COLO668 (cell line): ENCODE measurements at regions not wholly inside any gene's neighbourhood (a gene's known extent, or its start where the extent isn't known, plus 50 kb on each side); places are given as distances from the start of the nearest gene placed in this dataset.

Experiments
- DNase-seq: peaks from one replicate; lab custom pipeline; 2025; ENCODE audit not compliant: unreplicated experiment; lab: John Stamatoyannopoulos, UW

DNA sequence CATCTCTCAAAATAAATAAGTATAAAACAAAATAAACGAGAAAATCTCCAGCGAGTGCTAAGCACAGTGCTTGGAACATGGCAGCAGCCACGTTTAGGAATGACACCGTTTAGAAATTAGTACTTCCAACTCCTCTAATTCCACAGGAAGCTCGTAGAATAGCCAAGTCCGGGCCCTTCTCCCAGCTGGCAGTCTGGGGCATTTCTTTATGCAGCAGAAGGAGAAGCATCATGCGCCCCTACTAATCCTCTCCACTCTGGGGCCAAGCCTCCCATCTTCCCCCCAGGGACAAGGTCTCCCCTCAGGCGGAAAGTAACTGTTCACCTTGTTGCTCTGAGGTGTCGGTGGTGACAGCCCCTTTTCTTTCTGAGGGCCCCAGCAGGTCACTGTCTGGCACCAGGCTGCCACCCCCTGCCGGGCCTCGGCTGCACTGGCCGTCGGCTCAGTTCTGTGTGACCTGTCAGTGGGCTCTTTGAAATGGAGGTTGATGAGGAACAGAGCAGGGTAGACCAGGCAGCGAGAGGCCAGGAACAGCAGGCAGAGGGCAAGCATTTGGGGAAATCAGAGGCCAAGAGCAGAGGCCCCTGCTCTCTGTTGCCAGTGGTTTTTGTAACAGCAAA, 113.5 kb upstream of the WWC1 start:
- DNase-seq = no peak

DNA sequence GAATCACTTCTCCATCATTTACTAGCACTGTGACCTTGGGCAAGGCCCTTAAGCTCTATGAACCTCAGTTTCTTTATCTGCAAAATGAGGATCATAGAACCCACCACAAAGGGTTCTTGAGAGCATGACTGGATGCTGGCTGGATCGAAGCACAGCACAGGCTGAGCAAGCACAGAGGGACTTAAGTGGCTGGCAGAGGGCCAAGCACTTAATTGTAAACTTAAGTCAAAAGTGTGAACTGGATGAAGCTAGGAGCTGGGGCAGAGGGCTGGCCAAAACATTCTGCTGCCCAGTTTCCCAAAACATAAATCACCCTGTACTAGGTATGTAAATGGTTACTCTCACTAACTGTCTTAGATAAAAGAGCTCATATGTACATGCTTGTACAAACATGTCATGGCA, 112.3 kb upstream of the WWC1 start:
- DNase-seq = no peak

DNA sequence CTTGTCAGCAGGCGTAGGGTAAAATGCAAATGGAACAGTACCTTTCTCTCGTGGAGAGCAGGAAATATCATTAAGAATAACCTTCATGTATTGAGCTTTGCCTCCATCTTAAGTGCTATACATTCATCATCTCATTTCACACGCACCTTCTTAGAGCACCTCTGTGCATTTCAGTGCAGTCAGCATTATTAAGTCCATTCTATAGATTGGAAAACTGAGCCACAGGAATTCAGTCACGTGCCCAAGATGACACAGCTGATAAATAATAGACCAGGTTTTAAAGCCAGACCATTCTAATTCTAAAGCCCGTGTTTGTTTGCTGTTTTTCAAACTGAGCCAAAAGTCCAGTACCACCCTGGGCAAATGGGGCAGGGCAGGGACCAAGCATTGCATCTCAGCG, 109.2 kb upstream of the WWC1 start:
- no peak for DNase-seq

DNA sequence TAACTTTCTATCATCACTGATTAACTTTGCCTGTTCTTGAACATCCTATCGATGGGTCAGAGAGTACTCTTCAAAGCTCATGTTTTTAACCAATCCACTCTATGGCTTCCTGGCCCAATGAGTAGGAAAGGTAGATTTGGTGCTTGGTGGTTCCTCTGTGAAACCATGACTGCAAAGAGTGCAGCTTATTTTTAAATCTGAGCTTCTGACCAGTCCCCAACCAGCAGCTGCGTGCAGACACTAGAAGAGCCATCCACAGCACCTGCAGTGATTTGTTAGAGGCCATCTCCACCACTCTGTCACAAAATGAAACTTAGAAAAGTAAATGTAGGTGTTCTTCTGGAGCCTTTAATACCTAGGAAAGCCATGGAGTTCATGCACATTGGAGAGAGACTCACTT, 107.3 kb upstream of the WWC1 start:
- no peak for DNase-seq

DNA sequence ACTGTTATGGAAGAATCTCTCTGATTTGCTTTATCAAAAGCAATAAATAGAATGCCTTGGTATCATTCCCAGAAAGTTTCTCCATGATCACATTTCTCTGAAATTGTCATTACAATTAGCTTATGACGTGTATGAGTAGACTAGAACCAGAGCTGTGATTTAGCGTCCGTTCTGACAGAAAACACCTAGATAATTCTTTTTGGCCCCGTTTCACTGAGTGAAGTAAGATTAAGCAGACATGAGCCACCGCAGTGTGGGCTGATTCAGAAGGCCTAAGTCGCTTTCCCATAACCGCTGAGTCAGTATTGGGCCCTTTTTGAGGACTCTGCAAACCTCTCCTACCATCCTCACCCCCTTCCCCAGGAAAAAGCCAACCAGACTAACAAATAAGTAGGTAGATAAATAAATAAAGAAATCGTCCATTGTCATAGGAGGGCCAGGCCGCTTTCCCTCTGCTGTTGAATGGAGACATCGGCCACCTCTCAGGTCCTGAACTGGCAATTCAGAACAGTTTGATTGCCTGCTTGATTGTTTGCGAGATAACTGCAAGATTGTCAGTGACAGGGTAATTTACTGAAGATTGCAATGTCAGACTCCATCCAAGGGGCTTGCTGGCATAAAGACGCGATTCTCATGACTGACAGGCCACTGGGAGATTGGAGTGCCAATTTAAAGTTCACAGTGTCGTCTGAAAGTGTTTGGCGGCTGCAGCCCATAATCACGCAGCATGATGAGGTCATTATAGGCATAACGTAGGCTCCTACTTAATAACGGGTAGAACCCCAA, 105.0 kb upstream of the WWC1 start:
- DNase-seq = no peak

DNA sequence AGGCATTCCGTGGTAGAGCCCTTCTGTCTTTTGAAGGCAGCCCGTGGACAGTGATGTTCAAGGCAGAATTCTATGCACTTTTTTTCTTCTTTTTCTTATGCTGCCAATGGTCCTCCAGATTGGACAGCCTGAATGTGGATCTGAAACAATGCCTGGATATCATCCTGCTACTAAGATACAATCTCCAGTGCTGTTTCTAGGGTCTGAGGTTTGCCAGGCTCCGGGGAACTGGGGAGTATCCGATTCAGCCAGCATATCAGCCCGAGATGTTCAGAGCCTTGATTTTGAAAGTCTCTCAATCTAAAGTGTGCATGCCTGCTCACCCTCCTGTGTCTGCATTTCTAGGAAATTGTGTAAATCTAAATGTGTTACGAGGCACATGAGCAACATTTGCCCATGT, 103.8 kb upstream of the WWC1 start:
- DNase-seq = no peak

DNA sequence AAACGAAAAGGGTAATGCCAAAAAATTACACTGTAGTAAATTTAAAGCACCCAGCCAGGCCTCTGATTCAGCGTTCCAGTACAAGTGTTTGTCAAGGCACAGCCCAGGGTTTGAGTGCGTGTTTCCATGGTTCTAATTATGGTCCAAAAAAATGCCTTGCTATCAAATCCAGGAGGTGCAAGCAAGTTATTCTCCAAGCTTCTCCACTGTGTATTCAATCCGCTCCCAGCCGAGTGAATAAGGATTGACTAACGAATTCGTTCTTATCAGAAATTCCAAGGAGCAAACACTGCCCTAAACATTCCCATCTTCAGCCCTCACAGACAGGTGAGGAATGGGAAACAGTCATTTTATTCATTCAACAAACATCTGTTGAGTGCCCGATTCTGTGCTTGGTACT, 103.3 kb upstream of the WWC1 start:
- no peak for DNase-seq

DNA sequence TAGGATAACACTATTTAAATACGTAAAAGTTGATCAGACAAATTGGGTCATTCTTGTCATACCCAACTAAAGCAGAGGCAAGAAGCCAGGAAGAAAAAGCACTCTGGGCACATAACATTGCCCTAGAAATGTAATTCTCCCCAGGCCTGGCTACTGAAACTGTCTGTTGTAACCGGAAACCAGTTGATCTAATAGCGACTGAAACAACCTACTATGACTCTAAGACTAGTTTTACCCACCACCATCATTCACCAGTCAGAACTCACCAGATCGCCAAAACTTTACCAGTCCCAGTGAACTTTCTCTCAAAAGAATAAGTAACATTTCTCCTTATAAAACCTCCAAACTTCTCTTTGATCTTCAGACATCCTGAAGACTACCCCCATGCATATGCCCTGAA, 99.3 kb upstream of the WWC1 start:
- no peak for DNase-seq

DNA sequence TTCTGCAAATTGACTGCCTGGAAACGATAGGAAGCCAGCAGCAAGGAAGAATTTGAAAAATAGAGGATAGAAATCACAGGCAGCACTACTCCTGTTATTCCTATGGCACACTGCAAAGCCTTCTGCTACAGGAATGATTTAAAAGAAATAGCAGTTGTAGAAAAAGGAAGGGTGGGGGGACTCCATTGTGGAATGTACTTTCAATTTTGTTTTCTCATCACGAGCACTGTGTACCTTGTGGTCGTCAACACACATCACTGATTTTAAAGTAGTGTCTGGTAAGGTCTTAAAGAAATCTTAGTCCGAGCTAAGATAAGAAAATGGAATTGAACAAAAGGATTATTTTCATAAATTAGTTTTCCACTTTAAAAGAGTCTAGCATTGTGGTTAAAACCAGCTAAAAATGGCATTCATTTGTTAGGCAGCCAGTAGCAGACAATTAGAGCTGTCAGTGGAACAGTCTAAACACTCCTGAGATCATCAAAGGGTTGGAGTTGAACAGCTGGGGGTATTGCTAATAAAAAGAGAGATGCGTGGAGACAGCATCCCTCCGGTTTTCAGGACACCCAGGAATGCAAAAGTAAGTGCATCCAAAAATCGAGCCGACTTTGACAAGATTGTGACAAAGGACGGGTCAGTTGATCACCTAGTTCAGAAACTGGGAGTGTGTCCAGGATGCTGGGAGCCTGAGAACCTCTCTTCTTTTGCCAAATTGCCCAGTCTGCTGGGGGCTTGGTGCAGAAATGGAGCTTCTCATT, 97.8 kb upstream of the WWC1 start:
- no peak for DNase-seq

DNA sequence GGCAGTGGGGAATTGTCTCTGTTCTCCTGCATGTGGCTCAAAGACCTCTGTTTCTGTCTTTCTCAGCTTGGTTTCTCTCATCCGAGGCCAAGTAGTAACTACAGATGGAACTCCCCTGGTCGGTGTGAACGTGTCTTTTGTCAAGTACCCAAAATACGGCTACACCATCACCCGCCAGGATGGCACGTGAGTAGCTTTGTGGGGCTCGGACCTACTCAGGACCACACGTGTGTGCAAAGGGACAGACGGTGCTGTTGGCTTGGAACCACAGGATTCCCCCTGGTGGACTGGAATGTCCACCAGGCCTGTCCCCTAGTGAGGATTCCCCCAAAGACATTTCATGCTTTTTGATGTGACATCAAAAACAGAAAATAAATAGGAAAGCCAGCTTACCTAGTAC, 96.3 kb upstream of the WWC1 start:
- no peak for DNase-seq

DNA sequence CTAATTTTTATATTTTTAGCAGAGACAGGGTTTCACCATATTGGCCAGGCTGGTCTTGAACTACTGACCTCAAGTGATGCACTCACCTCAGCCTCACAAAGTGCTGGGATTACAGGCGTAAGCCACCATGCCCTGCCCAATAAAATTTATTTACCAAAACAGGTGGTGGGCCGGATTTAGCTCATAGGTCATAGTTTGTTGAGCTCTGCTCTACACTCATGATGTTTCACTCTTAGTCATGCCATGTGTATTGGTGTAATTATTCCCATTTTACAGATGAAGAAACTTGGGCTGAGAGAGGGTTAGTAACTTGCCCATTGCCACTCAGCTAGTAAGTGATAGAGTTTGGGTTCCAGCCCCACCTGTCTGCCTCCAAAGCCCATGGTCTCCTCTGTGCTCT, 93.1 kb upstream of the WWC1 start:
- no peak for DNase-seq

DNA sequence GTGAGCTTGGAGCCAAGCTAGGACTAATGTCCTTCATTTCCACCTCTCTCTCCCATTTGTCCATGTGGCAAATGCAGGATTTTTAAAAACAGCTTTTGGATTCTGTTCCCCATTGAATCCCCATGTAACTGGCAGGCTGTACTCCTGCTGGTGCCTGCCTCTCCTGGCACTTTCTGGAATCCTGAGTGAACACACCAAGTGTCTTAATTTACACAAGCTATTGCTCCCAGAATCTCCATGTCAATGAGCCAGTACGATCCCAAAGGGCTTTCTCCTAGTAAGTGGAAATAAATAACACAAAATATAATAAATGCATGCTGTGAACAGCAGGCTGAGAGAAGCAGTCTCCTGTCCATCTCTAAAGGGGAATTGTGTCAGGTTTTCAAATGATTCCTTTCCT, 88.4 kb upstream of the WWC1 start:
- no peak for DNase-seq

DNA sequence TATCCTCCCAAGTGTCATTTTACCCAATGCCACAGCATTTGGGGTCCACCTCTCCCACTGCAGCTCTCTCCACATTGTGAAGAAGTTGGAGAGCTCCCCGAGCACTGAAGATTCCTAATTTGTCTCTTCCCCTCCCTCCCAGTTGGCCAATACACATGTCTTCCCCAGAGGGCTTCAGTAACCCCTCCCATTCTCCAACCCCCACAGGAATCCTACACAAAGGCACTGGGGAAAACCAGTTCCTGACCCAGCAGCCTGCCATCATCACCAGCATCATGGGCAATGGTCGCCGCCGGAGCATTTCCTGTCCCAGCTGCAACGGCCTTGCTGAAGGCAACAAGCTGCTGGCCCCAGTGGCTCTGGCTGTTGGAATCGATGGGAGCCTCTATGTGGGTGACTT, 87.3 kb upstream of the WWC1 start:
- DNase-seq = no peak

DNA sequence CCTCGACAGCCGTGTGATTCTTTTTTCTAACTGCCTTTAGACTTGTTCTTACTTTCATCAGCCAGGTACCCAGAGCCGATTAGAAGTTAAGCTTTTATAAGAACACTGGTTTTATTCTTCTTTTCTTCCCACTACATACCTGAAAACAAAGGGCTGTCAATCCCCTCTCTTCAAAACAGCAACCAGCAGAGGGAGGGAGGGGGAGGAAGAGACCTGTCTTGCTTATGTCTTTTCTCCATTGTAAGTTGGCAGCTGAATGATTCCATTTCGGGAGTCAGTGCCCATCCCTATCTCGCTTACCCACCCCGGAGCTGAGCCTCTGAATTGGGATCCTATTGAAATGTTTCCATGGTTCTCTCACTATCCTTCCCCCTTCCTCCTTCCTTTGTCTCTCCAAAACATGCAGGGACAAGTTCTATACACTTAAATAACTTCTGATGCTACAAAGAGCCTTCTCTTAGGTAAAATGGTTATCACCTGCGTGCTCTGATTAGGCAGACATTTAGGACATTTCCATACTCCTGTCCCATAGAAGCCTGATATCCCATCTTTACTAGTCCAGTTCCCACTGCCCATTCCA, 83.9 kb upstream of the WWC1 start:
- no peak for DNase-seq

DNA sequence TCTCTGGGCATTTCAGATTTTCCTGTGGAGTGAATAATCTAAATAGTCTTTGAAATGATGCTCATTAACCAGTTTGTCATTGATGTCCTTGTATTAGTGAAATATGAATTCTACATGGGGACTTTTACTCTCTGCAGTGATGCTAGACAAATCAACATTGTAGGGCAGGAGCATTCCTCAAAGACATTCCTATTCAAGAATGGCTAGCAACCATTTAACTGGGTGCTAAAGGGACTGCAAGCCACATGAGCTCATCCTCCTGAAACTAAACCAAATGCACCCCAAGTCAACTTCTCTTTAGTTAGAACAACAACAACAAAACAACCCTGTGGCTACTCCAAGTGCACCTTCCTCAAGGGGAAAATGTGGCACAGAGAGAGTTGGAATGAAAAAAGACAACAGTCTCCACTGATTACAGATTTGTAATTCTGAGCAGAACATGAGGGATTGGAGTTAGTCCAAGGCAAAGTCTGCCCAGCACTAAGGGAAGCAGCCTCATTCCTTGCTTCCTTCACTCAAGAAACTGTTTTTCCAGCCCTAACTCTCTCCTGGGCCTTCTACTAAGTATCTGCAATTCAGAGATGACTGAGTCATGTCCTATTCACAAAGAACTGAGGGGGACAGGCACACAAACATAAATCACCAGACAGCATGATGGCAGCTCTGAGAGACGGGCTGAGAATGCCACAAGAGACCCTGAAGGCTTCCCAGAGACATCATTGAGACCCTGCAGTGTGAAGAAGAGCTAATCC, 82.0 kb upstream of the WWC1 start:
- no peak for DNase-seq

DNA sequence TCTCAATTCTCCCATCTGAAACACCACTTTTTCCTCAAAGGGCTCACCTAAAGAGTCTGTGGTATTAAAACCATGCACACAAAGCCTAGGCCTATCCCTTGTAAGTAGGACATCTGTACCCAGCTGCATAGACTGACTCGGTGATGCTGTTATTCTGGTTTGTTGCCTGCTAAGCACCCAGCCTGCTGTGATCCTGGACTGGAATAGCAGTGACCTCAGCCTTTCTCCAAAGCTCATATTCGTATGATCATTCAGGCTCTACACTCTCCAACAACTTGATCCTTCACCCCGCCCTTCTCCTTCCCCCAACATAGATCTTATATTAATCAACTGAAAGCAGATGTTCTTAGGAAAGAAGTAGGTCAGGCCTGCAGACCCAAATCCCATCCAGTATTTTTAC, 81.4 kb upstream of the WWC1 start:
- no peak for DNase-seq

DNA sequence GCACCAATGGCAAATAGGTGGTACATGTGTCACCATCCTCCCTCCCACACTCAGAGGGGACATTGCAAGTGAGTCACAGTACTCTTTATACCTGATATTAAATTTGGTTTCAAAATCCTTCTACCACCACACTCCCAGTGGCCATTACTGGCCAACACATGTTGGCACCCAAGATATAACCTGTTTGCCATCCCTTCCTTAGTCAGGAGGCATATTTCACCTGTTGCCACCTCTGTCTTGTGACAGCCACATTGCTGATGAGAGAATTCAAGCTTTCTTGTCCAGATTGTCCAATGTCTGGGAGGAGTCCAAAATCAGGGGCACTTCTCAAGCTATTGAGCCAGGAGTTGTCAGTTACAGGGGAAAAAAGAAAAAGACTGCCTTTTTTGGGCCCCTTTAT, 80.2 kb upstream of the WWC1 start:
- no peak for DNase-seq

DNA sequence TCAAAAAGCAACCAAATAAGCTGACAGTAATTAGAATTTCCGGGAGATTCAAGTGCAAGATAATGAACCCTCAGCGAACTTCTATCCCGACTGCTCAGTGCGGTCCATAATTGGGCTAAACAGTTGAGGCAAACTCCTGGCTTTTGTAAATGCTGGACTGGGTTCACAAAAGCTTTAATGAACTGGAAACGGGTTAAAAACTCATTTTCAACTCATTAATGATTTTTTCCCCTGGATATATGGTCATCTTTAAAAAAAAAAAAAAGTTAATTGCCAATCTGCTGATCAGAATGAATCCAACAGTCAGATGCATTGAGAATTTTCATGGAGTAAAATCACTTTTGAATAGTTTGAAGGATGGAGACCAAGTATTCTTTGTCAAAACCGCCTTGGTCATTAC, 79.5 kb upstream of the WWC1 start:
- DNase-seq = no peak

DNA sequence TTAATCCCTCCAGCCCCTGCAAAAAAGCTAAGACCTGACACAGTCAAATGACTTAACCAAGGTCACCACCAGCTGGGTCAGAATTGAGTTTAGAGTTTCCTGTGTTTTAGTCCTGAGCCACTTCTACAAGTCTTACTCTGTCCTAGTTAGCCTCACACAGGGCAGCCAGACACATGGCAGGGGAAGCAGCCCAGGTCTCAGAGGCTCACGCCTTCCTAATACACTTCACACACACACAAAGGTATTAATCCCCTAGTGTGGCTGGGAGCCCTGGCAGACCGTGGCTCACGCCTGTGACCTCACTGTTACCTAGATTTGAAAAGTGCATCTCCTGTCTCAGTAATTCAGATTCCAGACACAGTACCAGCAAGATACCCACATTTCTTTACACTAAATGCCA, 77.4 kb upstream of the WWC1 start:
- DNase-seq = no peak

DNA sequence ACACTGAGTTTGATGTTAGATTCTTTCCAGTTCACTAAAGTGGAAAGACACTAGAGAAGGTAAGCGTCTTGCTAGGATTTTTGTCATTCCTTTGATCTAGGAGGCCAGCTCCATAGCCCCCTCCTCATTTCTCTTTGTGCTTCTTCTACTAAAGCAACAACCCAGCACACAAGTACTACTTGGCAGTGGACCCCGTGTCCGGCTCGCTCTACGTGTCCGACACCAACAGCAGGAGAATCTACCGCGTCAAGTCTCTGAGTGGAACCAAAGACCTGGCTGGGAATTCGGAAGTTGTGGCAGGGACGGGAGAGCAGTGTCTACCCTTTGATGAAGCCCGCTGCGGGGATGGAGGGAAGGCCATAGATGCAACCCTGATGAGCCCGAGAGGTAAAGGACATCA, 76.6 kb upstream of the WWC1 start:
- no peak for DNase-seq

DNA sequence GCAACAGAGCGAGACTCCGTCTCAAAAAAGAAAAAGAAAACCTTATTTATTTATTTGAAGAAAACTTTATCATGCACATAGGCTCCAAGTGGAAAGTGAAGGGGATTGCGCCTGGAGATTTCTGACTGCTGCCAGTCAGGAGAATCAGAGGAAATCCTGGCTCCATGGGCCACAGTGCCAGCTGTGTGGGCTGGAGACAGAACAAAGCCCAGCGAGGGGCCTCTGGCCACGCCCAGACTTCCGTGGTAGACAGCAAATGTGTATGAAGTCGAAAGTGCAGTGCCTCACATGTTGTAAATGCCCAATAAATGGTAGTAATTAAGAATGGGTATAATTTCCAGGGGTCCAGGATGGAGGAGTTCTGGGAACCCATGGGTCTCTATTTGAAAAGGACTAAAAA, 75.8 kb upstream of the WWC1 start:
- no peak for DNase-seq
